ENCODE measurements at regions not wholly inside any gene's neighbourhood (a gene's known extent, or its start where the extent isn't known, plus 50 kb on each side); places are given as distances from the start of the nearest gene placed in this dataset.

GRCh38 chrX:147757750-147758149, 154.0 kb upstream of the FMR1 start:
- TF ChIP-seq TARDBP (IDR thresholded peaks at IDR 0.05) (no peak), LEF1 (IDR thresholded peaks at IDR 0.05; ENCODE audit: borderline replicate concordance) (no peak), FOXM1 (IDR thresholded peaks at IDR 0.05; ENCODE audit: borderline replicate concordance) (no peak), ELF4 (IDR thresholded peaks at IDR 0.05) (no peak), BHLHE40 (IDR thresholded peaks at IDR 0.05; ENCODE audit: borderline replicate concordance) (no peak), FOXK2 (IDR thresholded peaks at IDR 0.05) (no peak)
- TF ChIP-seq, protein P1, sequence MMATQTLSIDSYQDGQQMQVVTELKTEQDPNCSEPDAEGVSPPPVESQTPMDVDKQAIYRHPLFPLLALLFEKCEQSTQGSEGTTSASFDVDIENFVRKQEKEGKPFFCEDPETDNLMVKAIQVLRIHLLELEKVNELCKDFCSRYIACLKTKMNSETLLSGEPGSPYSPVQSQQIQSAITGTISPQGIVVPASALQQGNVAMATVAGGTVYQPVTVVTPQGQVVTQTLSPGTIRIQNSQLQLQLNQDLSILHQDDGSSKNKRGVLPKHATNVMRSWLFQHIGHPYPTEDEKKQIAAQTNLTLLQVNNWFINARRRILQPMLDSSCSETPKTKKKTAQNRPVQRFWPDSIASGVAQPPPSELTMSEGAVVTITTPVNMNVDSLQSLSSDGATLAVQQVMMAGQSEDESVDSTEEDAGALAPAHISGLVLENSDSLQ (IDR thresholded peaks at IDR 0.05) = no peak
